DOHH2 (cell line): ENCODE measurements at regions not wholly inside any gene's neighbourhood (a gene's known extent, or its start where the extent isn't known, plus 50 kb on each side); places are given as distances from the start of the nearest gene placed in this dataset.

Experiments
- EZH2phosphoT487 ChIP-seq: fragments of 200-600 bp; sonication (generic); IDR thresholded peaks from 2 replicates; pipeline ENCODE4 v1.6.1; 2017; ENCODE audit warnings: borderline replicate concordance, mild to moderate bottlenecking, antibody characterized with exemption, low read length, moderate library complexity, mixed read lengths
- TF ChIP-seq, protein P1 (sequence below): fragments of 200-600 bp; sonication (generic); IDR thresholded peaks from one replicate; pipeline ENCODE4 v1.5.1; 2014; ENCODE audit warnings: antibody characterized with exemption, mild to moderate bottlenecking, low read depth, low read length; ENCODE audit not compliant: poor library complexity, severe bottlenecking

DNA sequence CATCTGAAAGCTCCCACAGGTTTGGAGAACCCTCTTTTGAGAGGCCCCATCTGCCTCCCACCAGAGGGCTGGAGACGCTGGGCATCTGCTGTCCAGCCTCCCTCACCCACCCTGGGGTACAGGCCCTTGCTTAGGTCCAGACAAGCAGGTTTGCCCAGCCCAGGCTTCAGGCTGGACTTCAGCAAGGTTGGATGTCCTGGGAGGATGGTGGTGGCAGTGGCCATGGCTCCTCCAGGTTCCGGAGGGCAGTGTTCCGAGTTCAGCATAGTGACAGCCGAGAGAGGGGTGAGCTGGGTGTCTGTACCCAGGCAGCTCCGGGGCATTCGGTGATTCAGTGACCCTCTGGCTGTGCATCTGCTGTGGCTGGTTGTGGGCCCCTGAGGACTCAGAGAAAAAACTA, 58.2 kb upstream of the HDAC4 start:
- TF ChIP-seq, protein P1, sequence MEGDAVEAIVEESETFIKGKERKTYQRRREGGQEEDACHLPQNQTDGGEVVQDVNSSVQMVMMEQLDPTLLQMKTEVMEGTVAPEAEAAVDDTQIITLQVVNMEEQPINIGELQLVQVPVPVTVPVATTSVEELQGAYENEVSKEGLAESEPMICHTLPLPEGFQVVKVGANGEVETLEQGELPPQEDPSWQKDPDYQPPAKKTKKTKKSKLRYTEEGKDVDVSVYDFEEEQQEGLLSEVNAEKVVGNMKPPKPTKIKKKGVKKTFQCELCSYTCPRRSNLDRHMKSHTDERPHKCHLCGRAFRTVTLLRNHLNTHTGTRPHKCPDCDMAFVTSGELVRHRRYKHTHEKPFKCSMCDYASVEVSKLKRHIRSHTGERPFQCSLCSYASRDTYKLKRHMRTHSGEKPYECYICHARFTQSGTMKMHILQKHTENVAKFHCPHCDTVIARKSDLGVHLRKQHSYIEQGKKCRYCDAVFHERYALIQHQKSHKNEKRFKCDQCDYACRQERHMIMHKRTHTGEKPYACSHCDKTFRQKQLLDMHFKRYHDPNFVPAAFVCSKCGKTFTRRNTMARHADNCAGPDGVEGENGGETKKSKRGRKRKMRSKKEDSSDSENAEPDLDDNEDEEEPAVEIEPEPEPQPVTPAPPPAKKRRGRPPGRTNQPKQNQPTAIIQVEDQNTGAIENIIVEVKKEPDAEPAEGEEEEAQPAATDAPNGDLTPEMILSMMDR = no peak
- no peak for TF ChIP-seq EZH2phosphoT487
